Spleen (tissue), 7 donors: ENCODE measurements at regions not wholly inside any gene's neighbourhood (a gene's known extent, or its start where the extent isn't known, plus 50 kb on each side); places are given as distances from the start of the nearest gene placed in this dataset.

Experiments
- POLR2A ChIP-seq, 3 donors: fragments of 450-650 bp; IDR thresholded peaks; one replicate each; pipeline ENCODE4 v1.5.1; 2017; ENCODE audit warnings: antibody characterized with exemption in 3 of 3, mild to moderate bottlenecking in 1 of 3
- TF ChIP-seq, protein P1 (sequence below), 11 experiments: fragments of 200-600 bp in 7 of 11; fragments of 450-650 bp in 4 of 11; sonication (generic) in 4 of 11; IDR thresholded peaks in 8 of 11; conservative IDR thresholded peaks in 3 of 11; 1 replicate in 7 of 11; 2 replicates in 4 of 11; pipeline versions ENCODE4 v1.4.0 to v1.8.0; 2016 to 2021; ENCODE audit warnings: antibody characterized with exemption in 11 of 11, inconsistent platforms in 4 of 11, mild to moderate bottlenecking in 1 of 11
- donor health status: DM: no; HTN: no; CAD: no; lungs with moderate emphysema.
- donor health status: DM: no; HTN: no; CAD: no.
- donor health status: DM: no; HTN: no; CAD: no.

DNA sequence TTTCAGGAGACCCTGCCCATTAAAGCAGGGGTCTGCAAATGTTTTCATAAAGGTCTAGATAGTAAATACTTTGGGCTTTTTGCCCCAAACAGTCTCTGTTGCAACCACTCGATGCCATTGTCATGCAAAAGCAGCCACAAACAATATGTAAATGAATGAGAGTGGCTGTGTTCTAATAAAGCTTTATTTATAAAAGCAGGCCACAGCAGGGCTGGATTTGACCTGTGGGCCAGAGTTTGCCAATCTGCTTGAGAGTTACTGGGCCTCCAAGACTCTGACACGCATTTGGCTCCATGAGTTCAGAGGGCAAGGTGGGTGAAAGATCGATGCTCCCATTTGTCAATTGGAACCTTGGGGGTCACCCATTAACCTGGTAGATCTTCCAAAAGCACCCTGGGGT lies 217.3 kb upstream of the SDK2 start:
- TF ChIP-seq, protein P1, sequence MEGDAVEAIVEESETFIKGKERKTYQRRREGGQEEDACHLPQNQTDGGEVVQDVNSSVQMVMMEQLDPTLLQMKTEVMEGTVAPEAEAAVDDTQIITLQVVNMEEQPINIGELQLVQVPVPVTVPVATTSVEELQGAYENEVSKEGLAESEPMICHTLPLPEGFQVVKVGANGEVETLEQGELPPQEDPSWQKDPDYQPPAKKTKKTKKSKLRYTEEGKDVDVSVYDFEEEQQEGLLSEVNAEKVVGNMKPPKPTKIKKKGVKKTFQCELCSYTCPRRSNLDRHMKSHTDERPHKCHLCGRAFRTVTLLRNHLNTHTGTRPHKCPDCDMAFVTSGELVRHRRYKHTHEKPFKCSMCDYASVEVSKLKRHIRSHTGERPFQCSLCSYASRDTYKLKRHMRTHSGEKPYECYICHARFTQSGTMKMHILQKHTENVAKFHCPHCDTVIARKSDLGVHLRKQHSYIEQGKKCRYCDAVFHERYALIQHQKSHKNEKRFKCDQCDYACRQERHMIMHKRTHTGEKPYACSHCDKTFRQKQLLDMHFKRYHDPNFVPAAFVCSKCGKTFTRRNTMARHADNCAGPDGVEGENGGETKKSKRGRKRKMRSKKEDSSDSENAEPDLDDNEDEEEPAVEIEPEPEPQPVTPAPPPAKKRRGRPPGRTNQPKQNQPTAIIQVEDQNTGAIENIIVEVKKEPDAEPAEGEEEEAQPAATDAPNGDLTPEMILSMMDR (IDR thresholded peaks at IDR 0.05 in 8 of 11, conservative IDR thresholded peaks at IDR 0.05 in 3 of 11), result no peak
- TF ChIP-seq POLR2A (IDR thresholded peaks at IDR 0.05), result no peak
